Large intestine (tissue), 3 donors: ENCODE measurements at regions not wholly inside any gene's neighbourhood (a gene's known extent, or its start where the extent isn't known, plus 50 kb on each side); places are given as distances from the start of the nearest gene placed in this dataset.

Source experiments
- DNase-seq, 2 donors: peaks; one replicate each; pipeline versions ENCODE4 v3.0.0 to v3.0.0-alpha.2; 2013
- H3K27ac ChIP-seq: one replicate; pipeline ENCODE4 v1.5.1; 2013; ENCODE audit warnings: low read length
- H3K27me3 ChIP-seq: 2 replicates; pipeline ENCODE4 v1.6.1; 2013; ENCODE audit warnings: low read length; ENCODE audit not compliant: control insufficient read depth, insufficient read depth
- H3K36me3 ChIP-seq: 2 replicates; pipeline ENCODE4 v1.6.1; 2013; ENCODE audit warnings: low read length; ENCODE audit not compliant: control insufficient read depth, insufficient read depth
- H3K4me1 ChIP-seq: one replicate; pipeline ENCODE4 v1.6.1; 2013; ENCODE audit warnings: low read length; ENCODE audit not compliant: control insufficient read depth, insufficient read depth
- H3K4me3 ChIP-seq: one replicate; pipeline ENCODE4 v1.5.1; 2013; ENCODE audit warnings: low read length
- H3K9me3 ChIP-seq: one replicate; pipeline ENCODE4 v1.6.1; 2013; ENCODE audit warnings: mild to moderate bottlenecking, low read depth, low read length, moderate library complexity; ENCODE audit not compliant: control insufficient read depth
- WGBS: methylation state at CpG from one replicate; pipeline ENCODE4 v1.1.5; 2013; ENCODE audit warnings: low lambda C conversion rate; ENCODE audit not compliant: insufficient coverage; 5-methylcytosine and 5-hydroxymethylcytosine counted together

DNA sequence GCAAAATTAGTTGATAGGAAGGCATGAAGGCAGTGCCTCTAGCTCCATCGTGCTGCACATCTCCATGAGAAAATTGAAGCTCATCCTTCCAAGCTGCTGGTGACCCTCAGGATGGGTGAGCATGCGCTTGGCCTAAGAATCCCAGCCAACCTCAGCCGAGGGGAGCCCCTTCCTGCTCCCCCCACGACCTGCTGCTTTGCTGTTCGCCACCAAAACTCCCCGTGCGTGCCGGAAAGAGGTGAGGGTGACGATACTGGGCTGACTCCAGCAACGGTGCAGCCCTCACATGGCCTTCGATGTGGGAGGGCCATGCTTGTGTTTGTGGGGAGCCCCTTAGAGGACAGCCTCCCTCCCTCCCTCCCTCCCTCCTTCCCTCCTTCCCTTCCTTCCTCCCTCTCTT, 660.9 kb downstream of the BRD1 start:
- no CpG with 5 or more reads among the region's 11 CpGs for WGBS
- Histone ChIP-seq H3K4me1 (no peaks in the 10 kb centered on the region), H3K27me3 (no peaks in the 10 kb centered on the region), H3K36me3 (no peaks in the 10 kb centered on the region), H3K4me3 (no peak overlapping the region), H3K27ac (no peak overlapping the region), H3K9me3 (peaks cover 4% of the 10 kb centered on the region)
- no peak for DNase-seq

DNA sequence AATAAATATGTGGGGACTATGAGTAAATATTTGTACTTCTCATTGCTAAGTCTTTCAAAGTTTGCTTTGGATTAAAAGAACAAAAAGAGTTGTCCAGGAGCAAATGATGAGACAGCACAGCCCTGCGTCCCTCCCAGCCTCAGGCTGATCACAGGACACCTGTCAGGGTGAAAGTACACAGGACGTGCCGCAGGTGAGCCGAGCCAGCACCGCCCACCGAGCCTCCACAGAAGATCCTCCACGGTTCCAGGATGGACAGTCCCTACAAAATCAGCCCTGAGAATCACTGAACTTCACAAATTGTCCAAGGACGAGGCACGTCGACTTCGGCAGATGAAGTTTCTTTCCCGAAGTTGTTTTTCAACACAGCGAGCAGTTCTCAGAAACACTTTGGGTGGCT, 661.5 kb downstream of the BRD1 start:
- Histone ChIP-seq H3K27ac (no peak overlapping the region), H3K9me3 (peaks cover 4% of the 10 kb centered on the region), H3K27me3 (no peaks in the 10 kb centered on the region), H3K4me1 (no peaks in the 10 kb centered on the region), H3K36me3 (no peaks in the 10 kb centered on the region), H3K4me3 (no peak overlapping the region)
- DNase-seq, result peak; percentile 45 to 66
- WGBS, result no CpG with 5 or more reads among the region's 13 CpGs

DNA sequence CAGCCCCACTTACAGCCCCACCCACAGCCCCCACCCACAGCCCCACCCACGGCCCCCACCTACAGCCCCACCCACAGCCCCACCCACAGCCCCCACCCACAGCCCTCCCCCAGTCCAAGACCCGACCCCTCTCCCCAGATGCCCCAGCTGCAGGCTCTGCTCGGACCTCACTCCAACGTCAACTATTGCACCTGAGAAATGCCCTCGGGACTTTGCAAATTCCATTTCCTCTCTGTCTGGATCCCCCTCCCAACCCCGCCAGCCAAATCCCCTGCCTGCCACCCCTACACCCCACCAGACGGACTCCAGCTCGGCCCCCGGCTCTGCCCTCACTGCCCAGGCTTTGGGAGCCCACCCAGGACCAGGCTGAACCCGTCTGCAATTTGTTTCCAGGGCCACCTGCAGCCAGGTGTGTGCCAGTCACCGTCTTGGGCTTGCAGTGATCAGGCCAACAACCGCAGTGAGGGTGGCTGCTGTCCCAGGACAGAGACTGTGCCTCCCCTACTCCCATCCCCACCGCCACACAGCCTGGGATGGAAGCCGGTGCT, 662.8 kb downstream of the BRD1 start:
- DNase-seq, result no peak

DNA sequence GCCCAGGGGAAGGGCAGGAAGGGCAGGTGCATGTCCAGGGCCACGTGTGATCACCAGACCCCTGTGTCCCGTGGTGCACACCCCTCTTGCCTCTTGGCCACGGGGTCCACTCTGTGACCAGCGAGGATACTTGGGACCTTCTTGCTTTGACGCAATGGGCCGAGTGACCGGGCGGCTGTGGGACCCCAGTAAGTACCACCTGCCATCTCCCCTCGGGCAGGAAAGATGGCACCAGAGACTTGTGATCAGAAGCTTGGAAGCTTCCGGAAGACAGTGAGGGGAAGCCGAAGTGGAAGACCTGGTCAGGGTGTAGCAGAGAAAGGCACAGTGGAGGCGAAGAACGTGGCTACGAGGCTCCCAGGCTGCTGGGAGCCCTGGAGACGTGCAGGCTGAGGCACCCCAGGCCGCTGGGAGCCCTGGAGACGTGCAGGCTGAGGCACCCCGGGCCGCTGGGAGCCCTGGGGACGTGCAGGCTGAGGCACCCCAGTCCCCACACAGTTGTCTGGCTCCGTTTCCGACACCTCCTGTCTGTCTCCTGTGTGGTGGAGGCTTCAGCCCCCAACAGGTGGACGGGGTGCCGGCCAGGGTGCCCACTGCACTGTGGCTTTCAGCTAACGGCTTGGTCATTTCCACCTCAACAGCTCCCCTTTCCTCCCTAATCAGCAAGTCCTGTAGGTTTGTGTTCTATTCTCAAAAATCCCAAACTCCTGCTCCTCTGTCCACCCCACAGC, 663.5 kb downstream of the BRD1 start:
- no peak overlapping the region for H3K27ac ChIP-seq
- H3K27me3 ChIP-seq, result no peaks in the 10 kb centered on the region
- no peak for DNase-seq
- no peaks in the 10 kb centered on the region for H3K36me3 ChIP-seq
- no peaks in the 10 kb centered on the region for H3K4me1 ChIP-seq
- WGBS, result no CpG with 5 or more reads among the region's 25 CpGs
- H3K4me3 ChIP-seq, result no peak overlapping the region
- H3K9me3 ChIP-seq, result peaks cover 4% of the 10 kb centered on the region

More for the DNA sequence above, 662.8 kb downstream of the BRD1 start:
- Histone ChIP-seq H3K9me3 (peaks cover 4% of the 10 kb centered on the region), H3K36me3 (no peaks in the 10 kb centered on the region), H3K27ac (no peak overlapping the region), H3K4me1 (no peaks in the 10 kb centered on the region), H3K27me3 (no peaks in the 10 kb centered on the region), H3K4me3 (no peak overlapping the region)
- no CpG with 5 or more reads among the region's 14 CpGs for WGBS

DNA sequence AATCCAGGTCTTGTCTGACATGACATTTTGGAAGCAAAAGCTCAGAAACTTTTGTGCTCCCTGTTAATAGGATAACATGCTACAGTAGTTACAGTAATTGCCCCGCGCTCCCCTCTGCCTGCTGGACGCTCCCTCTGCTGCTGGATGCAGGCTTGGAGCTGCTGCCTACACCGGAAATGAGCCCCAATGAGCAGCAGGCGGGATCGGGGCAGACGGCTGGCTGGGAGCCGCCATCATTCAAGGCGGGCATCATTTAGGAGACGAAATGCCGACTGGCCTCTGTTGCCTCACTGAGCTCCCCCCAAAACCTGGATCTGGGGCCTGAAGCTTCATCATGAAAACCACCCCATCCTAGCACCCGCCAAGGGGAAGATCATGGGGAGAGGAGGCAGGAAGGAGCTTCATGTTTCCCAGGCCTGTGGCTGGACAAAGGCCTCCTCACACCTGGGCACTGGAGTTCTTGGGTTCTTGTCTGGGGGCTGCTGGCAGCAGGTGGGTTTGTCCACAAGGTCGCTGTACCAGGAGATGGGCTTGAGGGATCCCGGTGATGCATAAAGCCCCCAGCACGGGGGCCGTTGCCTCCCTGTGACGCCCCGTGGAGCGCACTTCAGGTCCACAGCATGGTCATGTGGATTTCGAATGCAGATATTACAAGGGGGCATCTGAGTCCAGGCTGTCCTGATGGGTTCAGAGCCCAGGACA, 664.3 kb downstream of the BRD1 start:
- Histone ChIP-seq H3K9me3 (peaks cover 4% of the 10 kb centered on the region), H3K36me3 (no peaks in the 10 kb centered on the region), H3K4me3 (no peak overlapping the region), H3K27ac (no peak overlapping the region), H3K27me3 (no peaks in the 10 kb centered on the region), H3K4me1 (no peaks in the 10 kb centered on the region)
- WGBS, result no CpG with 5 or more reads among the region's 20 CpGs
- DNase-seq, result no peak

DNA sequence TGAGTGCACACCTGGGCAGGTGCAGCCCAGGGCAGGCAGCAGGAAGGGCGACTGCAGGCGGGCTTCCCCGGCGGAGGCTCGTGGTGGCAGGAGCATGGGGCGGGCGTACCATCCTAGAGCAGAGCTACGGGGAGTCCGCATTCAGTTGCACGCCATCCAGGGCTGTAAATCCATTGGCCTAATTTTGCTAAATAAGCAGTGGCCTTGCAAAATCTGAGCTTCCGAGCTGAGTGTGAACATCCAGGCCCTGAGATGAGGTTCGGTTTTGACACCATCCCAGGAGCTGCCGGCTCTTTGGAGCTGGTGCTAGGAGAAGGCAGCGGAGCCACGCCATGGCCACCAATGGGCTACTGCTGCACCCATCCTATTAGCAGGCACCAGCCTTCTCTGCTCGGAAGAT, 664.8 kb downstream of the BRD1 start:
- Histone ChIP-seq H3K4me3 (no peak overlapping the region), H3K9me3 (peaks cover under 1% of the 10 kb centered on the region), H3K27me3 (no peaks in the 10 kb centered on the region), H3K27ac (no peak overlapping the region), H3K36me3 (no peaks in the 10 kb centered on the region), H3K4me1 (no peaks in the 10 kb centered on the region)
- DNase-seq, result no peak
- WGBS, result 90% methylated on average over 4 of the region's 16 CpGs

DNA sequence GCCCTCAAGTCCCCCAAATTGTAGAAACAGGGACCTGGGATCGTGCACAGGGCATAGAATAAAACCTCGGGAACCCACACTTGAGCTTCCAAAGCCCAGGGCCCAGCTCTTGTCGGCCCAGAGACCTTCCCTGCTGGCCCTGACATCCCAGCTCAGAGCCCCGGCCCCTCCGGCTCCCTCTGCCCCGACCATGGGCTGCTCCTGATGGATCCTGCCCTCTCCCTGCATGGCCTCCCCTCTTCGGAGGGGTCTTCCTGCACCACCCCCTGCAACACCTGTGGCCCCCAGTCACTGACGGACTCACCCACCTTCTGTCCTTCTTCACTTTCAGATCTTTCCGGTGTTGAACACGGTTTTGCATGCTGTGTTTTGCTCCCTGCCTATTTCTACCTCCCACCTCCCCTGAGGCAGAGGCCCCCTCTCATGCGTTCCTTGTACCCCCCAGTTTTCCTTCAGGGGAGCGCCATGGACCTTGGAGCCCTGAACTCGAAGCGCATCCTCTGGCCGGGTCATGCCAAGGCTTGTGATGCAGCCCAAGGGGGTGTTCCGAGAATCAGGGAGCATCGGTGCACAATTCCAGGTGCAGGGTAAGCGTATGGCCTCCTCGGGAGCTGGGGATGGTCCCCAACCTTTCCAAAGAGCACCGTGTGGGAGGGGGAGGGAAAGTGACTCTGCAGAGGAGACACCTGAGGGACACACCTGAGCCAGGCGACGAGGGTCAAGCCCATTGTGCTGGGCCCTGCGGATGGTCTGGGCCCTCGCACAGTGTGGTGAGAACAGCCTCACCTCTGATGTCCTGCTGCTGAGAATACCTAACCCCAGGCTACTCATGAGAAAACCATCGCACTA, 666.4 kb downstream of the BRD1 start:
- DNase-seq, result no peak
- no peaks in the 10 kb centered on the region for H3K27me3 ChIP-seq

DNA sequence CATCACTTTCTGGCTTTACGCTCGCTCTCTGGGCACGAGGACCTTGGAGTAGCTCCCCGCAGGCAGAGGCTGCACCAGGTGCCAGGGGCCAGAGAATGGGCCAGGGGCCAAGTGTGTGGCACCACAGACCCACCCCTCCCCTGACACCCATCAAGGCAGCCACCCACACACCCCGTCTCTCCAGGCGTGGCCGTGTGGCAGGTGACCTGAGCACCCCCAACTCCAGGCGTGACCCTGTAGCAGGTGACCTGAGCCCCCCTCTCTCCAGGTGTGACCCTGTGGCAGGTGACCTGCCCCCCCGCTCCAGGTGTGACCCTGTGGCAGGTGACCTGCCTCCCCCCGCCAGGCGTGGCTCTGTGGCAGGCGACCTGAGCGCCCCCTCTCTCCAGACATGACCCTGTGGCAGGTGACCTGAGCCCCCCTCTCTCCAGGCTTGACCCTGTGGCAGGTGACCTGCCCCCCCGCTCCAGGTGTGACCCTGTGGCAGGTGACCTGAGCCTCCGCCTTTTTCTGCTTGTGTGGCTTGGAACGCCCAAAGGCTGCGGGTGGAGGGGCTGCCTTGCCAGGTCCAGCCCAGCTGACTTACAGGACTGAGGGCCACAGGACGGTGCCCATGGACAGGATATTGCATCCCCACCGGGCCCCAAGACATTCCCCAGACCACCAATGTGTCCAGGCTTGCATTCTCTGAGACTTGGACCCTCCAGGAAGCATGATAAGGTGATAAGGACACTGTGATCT, 667.2 kb downstream of the BRD1 start:
- Histone ChIP-seq H3K27ac (no peak overlapping the region), H3K4me1 (no peaks in the 10 kb centered on the region), H3K36me3 (no peaks in the 10 kb centered on the region), H3K9me3 (no peaks in the 10 kb centered on the region), H3K4me3 (no peak overlapping the region), H3K27me3 (no peaks in the 10 kb centered on the region)
- WGBS, result no CpG with 5 or more reads among the region's 19 CpGs
- no peak for DNase-seq

More for the DNA sequence above, 666.4 kb downstream of the BRD1 start:
- H3K36me3 ChIP-seq, result no peaks in the 10 kb centered on the region
- H3K27ac ChIP-seq, result no peak overlapping the region
- H3K9me3 ChIP-seq, result no peaks in the 10 kb centered on the region
- WGBS, result 100% methylated on average over 1 of the region's 25 CpGs
- no peaks in the 10 kb centered on the region for H3K4me1 ChIP-seq
- H3K4me3 ChIP-seq, result no peak overlapping the region

DNA sequence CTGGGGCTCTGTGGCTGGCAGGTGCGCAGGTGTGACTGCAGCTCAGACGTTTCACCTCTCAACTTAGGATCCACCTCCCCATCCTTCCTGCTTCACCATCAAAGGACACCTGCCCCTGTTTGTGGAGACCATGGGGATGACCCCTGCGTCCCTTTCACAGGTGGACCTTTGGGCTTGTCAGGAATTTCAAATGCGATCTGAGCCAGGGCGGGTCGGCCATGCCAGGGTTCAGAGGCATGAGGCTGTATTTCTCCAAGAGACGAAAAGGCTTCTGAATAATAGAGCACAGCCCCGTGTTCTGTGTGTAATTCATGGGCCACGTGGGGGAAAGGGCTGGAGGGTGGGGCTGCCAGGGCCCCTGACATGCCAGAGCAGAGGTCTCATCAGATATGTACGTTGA, 668.0 kb downstream of the BRD1 start:
- WGBS, result no CpG with 5 or more reads among the region's 10 CpGs
- no peaks in the 10 kb centered on the region for H3K9me3 ChIP-seq
- DNase-seq, result peak in 1 of 2 donors; percentile 11

More for the DNA sequence above, 668.0 kb downstream of the BRD1 start:
- H3K27me3 ChIP-seq, result no peaks in the 10 kb centered on the region
- H3K27ac ChIP-seq, result no peak overlapping the region
- no peaks in the 10 kb centered on the region for H3K36me3 ChIP-seq
- H3K4me1 ChIP-seq, result no peaks in the 10 kb centered on the region
- H3K4me3 ChIP-seq, result no peak overlapping the region
